Body of pancreas (tissue), 4 donors: ENCODE measurements at regions not wholly inside any gene's neighbourhood (a gene's known extent, or its start where the extent isn't known, plus 50 kb on each side); places are given as distances from the start of the nearest gene placed in this dataset.

Source experiments
- POLR2A ChIP-seq, 3 donors: fragments of 450-650 bp; IDR thresholded peaks; one replicate each; pipeline ENCODE4 v1.6.1; 2016; ENCODE audit warnings: antibody characterized with exemption in 3 of 3, mild to moderate bottlenecking in 2 of 3
- TF ChIP-seq, protein P1 (sequence below), 7 experiments: fragments of 450-650 bp in 4 of 7; fragments of 200-600 bp in 3 of 7; sonication (generic) in 3 of 7; IDR thresholded peaks; one replicate each; pipeline ENCODE4 v1.5.1; 2016 to 2019; ENCODE audit warnings: antibody characterized with exemption in 7 of 7

DNA sequence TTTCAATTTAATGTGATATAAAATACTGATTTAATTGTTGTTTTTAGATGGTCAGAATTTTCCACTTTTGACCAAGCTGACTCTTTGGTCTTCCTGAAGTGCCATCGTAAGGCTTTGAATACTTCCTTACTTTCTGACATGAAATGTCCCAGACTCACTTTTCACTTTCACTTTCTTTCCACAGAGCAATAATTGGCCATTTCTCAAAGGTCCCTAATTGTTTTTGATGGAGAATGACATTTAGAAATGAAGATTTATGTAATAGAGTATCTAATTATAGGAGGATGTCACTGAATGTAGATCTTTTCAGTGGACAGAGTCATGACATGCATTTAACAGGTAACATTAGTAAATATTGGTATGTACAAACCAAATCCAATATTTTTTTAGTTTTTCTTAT, 1141.6 kb downstream of the KCNT2 start:
- TF ChIP-seq, protein P1, sequence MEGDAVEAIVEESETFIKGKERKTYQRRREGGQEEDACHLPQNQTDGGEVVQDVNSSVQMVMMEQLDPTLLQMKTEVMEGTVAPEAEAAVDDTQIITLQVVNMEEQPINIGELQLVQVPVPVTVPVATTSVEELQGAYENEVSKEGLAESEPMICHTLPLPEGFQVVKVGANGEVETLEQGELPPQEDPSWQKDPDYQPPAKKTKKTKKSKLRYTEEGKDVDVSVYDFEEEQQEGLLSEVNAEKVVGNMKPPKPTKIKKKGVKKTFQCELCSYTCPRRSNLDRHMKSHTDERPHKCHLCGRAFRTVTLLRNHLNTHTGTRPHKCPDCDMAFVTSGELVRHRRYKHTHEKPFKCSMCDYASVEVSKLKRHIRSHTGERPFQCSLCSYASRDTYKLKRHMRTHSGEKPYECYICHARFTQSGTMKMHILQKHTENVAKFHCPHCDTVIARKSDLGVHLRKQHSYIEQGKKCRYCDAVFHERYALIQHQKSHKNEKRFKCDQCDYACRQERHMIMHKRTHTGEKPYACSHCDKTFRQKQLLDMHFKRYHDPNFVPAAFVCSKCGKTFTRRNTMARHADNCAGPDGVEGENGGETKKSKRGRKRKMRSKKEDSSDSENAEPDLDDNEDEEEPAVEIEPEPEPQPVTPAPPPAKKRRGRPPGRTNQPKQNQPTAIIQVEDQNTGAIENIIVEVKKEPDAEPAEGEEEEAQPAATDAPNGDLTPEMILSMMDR (IDR thresholded peaks at IDR 0.05) = no peak
- no peak for TF ChIP-seq POLR2A (IDR thresholded peaks at IDR 0.05)
